PFSK-1 (cell line): ENCODE measurements at regions not wholly inside any gene's neighbourhood (a gene's known extent, or its start where the extent isn't known, plus 50 kb on each side); places are given as distances from the start of the nearest gene placed in this dataset.

Experiments used
- FOXP2 ChIP-seq: optimal IDR thresholded peaks from 2 replicates; pipeline ENCODE3; 2011; ENCODE audit warnings: borderline replicate concordance, control low read depth, inconsistent platforms; ENCODE audit not compliant: insufficient read depth; ENCODE audit errors: extremely low read length, extremely low read depth
- POLR2AphosphoS5 ChIP-seq: IDR thresholded peaks from 2 replicates; pipeline ENCODE4 v1.6.1; 2012; ENCODE audit warnings: low read depth, mild to moderate bottlenecking, control low read depth, low read length, moderate library complexity
- SIN3A ChIP-seq: IDR thresholded peaks from 2 replicates; pipeline ENCODE4 v1.6.1; 2012; ENCODE audit warnings: mild to moderate bottlenecking, low read length, moderate library complexity, borderline replicate concordance; ENCODE audit not compliant: insufficient read depth
- TAF1 ChIP-seq: IDR thresholded peaks from 2 replicates; pipeline ENCODE4 v1.6.1; 2012; ENCODE audit warnings: low read length, control low read depth, borderline replicate concordance; ENCODE audit not compliant: insufficient read depth
- TF ChIP-seq, protein P1 (sequence below), 2 experiments: IDR thresholded peaks; 2 replicates each; pipeline versions ENCODE4 v1.6.1 to v1.8.0; 2011 to 2012; ENCODE audit warnings: low read depth in 2 of 2, low read length in 2 of 2, control low read depth in 1 of 2, inconsistent platforms in 1 of 2, mild to moderate bottlenecking in 1 of 2, moderate library complexity in 1 of 2; ENCODE audit not compliant: insufficient read depth in 1 of 2

DNA sequence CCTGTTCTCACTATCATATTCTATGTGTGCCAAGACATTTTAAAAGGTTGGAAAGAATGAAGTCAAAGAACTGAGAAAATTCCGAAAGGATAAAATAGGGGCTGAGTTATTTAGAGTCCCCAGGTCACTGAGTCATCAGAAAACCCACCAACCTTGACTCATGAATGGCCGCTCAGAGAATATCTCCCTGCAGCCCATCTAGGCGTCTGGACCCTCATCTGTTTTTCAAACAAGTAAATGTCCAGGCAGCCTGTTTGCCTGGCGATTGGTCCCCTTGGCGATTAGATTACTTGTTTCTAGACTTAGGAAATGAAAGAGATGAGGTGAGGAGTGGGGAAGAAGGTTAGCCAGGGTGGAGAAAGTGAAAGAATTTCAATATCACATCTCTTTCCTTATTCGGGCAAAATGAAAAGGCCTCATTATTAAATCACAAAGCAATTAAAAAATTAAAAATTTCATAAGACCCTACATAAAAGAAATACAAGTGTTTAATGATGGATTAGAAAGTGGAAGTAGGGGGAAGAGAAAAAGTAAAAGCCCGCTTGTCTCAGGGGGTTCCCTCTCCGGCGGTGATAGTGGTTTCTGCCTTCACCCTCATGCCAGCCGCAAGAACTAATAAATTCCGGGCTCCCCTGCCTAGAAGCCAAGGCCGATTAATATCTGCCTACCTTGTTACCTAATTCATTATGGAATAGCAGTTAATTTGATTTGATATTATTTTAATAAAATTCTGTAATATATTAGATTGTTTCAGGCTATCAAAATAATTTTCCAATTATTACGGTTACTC is 415.9 kb downstream of the BCL11B start:
- TF ChIP-seq, protein P1, sequence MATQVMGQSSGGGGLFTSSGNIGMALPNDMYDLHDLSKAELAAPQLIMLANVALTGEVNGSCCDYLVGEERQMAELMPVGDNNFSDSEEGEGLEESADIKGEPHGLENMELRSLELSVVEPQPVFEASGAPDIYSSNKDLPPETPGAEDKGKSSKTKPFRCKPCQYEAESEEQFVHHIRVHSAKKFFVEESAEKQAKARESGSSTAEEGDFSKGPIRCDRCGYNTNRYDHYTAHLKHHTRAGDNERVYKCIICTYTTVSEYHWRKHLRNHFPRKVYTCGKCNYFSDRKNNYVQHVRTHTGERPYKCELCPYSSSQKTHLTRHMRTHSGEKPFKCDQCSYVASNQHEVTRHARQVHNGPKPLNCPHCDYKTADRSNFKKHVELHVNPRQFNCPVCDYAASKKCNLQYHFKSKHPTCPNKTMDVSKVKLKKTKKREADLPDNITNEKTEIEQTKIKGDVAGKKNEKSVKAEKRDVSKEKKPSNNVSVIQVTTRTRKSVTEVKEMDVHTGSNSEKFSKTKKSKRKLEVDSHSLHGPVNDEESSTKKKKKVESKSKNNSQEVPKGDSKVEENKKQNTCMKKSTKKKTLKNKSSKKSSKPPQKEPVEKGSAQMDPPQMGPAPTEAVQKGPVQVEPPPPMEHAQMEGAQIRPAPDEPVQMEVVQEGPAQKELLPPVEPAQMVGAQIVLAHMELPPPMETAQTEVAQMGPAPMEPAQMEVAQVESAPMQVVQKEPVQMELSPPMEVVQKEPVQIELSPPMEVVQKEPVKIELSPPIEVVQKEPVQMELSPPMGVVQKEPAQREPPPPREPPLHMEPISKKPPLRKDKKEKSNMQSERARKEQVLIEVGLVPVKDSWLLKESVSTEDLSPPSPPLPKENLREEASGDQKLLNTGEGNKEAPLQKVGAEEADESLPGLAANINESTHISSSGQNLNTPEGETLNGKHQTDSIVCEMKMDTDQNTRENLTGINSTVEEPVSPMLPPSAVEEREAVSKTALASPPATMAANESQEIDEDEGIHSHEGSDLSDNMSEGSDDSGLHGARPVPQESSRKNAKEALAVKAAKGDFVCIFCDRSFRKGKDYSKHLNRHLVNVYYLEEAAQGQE (IDR thresholded peaks at IDR 0.05; ENCODE audit: insufficient read depth in 1 of 2, low read depth in 2 of 2, low read length in 2 of 2) = no peak
- TF ChIP-seq FOXP2 (no peak), POLR2AphosphoS5 (no peak), SIN3A (no peak), TAF1 (no peak)

DNA sequence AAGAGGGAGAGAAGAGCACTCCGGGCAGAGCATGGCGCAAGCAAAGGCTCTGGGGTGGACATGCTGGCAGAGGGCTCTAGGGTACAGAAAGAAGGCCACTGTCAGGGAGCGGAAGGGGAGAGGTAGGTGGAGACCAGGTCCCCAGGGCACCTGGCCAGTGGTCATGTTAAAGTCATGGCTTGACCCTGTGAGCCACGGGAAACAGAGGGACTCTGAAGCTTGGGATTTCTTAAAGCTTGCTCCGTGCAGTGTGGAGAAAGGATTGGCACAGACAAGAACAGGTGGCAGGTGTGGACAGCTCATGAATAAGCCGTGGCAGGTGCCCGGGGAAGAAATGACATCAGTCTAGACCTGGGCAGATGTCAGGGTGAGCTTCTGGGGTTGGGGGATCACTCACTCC is 413.8 kb downstream of the BCL11B start:
- TF ChIP-seq, protein P1 (IDR thresholded peaks at IDR 0.05; ENCODE audit: insufficient read depth in 1 of 2, low read depth in 2 of 2, low read length in 2 of 2) = no peak
- TF ChIP-seq SIN3A (no peak), TAF1 (no peak), POLR2AphosphoS5 (no peak), FOXP2 (no peak)

DNA sequence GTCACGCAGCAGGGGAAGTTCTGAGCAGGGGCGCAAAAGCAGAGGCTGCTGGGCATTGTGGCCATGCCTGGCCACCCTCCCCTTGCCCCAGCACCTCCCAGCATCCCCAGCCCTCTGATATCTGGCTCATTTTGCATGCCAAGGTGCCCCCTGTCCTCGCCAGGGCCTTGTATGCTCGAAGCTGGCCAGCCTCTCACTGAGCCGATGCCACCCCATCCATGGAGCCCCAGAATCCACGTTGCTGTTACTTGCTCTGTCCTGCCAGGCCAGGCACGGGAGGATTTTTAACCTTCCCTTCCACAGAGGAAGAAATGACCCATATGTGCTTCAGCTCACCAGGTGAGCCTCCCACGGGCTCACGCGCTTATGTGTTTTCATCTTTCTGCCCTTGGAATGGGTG is 413.4 kb downstream of the BCL11B start:
- no peak for TF ChIP-seq TAF1
- TF ChIP-seq, protein P1 (IDR thresholded peaks at IDR 0.05; ENCODE audit: insufficient read depth in 1 of 2, low read depth in 2 of 2, low read length in 2 of 2) = no peak
- TF ChIP-seq SIN3A = no peak
- no peak for TF ChIP-seq POLR2AphosphoS5

DNA sequence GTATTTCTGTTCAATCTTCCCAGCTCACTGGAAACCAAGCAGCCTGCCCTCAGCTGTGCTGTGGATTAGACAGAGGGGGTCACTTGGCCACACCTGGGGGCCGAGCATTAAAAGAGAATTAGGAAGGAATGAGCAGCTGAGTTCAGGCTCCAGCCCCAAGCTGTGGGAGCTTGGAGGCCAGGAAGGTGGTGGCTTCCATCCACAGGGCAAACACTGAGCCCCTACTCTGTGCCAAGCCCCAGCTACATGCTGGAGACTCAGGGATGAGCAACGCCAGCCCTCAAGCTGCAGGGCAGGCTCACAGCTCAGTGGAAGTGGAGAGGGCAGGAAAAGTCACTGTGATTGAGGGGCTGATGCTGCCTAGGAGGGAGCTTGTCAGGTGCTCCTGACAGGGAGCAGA is 412.7 kb downstream of the BCL11B start:
- no peak for TF ChIP-seq TAF1
- TF ChIP-seq, protein P1 (IDR thresholded peaks at IDR 0.05; ENCODE audit: insufficient read depth in 1 of 2, low read depth in 2 of 2, low read length in 2 of 2) = no peak
- no peak for TF ChIP-seq POLR2AphosphoS5
- no peak for TF ChIP-seq SIN3A
- TF ChIP-seq FOXP2 = no peak
